OCI-LY7 (cell line): ENCODE measurements at regions not wholly inside any gene's neighbourhood (a gene's known extent, or its start where the extent isn't known, plus 50 kb on each side); places are given as distances from the start of the nearest gene placed in this dataset.

Source experiments
- CTCF ChIP-seq: fragments of 200-600 bp; sonication (generic); conservative IDR thresholded peaks from 2 replicates; pipeline ENCODE4 v1.5.1; 2014; ENCODE audit warnings: mild to moderate bottlenecking, antibody characterized with exemption, low read length, moderate library complexity, mixed read lengths
- EZH2phosphoT487 ChIP-seq: fragments of 200-600 bp; sonication (generic); IDR thresholded peaks from 2 replicates; pipeline ENCODE4 v1.6.1; 2018; ENCODE audit warnings: low read depth, borderline replicate concordance, mild to moderate bottlenecking, mixed run types, antibody characterized with exemption, low read length, moderate library complexity, mixed read lengths

GRCh38 chr4:181592221-181592745, 650.9 kb upstream of the TENM3 start:
- TF ChIP-seq CTCF (no peak), EZH2phosphoT487 (no peak)
